HG02763 (cell line): ENCODE measurements at regions not wholly inside any gene's neighbourhood (a gene's known extent, or its start where the extent isn't known, plus 50 kb on each side); places are given as distances from the start of the nearest gene placed in this dataset.
"Not testable (repeated sequence)": the region's sequence is repeated elsewhere in the genome, so short reads cannot be mapped to it uniquely, and the experiment has no call there.

Experiments used
- ATAC-seq: cut with Tn5 transposase; IDR thresholded peaks from one replicate; pipeline ENCODE4 v1.9.1; 2021; ENCODE audit warnings: mild to moderate bottlenecking, moderate library complexity; ENCODE audit not compliant: unreplicated experiment

- ATAC-seq, result no peak
These were observed 544.1 kb upstream of the CDH7 start for GRCh38 chr18:65206551-65207260.

DNA sequence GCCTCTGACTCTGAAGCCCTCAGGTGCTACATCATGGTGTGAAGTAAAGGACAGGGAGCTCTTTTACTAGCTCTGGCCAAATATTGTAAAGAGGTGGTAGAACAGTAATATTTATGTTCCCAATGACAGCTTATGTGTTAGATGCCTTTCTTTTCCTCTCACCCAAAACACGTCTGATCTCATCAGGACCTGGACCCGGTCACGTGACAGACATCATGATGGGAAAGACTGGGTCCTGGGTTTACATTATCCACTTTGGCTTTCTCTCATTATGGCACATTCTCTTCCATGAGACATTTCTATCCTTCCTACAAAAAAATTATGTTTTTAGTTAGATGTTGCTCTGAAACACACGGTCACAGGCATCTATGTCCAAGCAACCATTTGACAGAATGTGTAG is 548.7 kb upstream of the CDH7 start:
- ATAC-seq, result no peak

GRCh38 chr18:65175681-65176080 is 575.1 kb upstream of the CDH7 start:
- no peak for ATAC-seq

DNA sequence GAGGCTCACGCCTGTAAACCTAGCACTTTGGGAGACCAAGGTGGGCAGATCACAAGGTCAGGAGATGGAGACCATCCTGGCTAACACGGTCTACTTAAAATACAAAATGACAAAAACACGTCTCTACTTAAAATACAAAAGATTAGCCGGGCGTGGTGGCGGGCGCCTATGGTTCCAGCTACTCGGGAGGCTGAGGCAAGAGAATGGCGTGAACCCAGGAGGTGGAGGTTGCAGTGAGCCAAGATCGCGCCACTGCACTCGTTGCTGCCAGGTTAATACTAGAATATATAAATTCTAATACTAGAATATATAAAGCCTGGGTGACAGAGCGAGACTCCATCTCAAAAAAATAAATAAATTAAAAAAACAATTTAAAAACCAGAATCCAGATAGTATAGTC is 588.7 kb upstream of the CDH7 start:
- not testable (repeated sequence) for ATAC-seq

- ATAC-seq, result no peak
These were observed 604.3 kb upstream of the CDH7 start for GRCh38 chr18:65146482-65147021.

DNA sequence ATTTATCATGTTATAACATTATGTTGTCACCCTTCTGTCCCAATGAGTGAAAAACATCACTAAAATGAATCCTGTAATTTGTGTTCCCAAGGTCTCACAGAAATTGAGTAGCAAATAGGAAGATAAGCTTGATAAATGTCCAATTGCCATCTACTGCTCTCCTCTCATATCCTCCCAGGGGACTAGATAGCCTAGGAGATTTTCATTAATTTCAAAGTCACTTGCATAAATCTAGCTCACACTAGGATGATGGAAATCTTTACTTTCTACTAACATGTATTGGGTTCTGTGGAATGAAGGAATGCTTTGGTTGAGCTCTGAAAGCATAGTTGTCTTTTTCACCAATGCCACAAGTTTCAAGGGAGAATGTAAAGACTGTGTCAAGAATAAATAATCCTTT is 605.5 kb upstream of the CDH7 start:
- ATAC-seq, result no peak

- no peak for ATAC-seq
These were observed 617.2 kb upstream of the CDH7 start for GRCh38 chr18:65133610-65134009.

- ATAC-seq, result no peak
These were observed 626.2 kb upstream of the CDH7 start for GRCh38 chr18:65124633-65125032.

- no peak for ATAC-seq
These were observed 646.9 kb upstream of the CDH7 start for GRCh38 chr18:65103864-65104263.

GRCh38 chr18:65093346-65093745 is 657.5 kb upstream of the CDH7 start:
- ATAC-seq, result no peak

- ATAC-seq, result no peak
These were observed 659.0 kb upstream of the CDH7 start for GRCh38 chr18:65091744-65092329.

DNA sequence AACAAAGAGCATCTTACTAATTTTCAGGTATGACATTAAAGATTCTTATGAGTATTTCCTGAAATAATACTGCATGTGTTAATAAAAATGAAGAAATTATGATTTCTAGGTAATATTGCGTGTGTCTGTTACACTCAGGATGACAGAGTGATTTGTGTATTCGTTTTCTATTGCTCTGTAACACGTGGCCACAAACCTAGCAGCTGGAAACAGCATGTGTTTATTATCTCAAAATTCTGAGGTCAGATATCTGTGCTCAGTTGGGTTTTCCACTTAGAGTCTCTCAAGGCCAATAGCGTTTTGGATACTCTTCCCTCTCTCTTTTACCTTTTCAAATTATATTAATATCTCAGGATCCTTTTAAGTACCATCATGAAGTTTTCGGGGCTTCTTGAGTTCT is 667.9 kb upstream of the CDH7 start:
- ATAC-seq, result no peak

- no peak for ATAC-seq
These were observed 669.0 kb upstream of the CDH7 start for GRCh38 chr18:65081786-65082185.

DNA sequence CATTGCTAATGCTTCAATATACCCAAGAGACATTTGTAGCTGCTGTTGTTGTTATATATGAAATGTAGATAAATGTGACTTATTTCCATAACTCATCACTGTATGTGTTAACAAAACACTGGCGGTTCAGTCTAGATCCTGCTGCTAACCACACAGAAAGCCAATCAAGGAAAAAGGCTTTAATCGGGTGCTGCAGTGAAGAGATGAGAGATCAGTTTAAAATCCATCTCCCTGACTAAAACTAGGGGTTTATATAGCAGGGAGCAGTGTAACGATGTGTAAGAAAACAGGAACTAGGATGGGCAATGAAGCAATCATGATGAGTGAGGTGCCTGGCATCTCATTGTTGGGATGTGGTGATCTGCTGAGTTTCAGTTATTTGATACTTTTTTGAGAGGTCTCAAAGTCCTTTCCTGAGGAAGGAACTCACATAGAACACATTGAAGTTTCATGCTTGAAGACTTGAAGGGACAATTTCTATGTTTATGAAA is 677.7 kb upstream of the CDH7 start:
- ATAC-seq, result no peak

GRCh38 chr18:65057439-65058083 is 693.3 kb upstream of the CDH7 start:
- ATAC-seq, result no peak

- ATAC-seq, result no peak
These were observed 694.2 kb upstream of the CDH7 start for GRCh38 chr18:65056575-65056974.

DNA sequence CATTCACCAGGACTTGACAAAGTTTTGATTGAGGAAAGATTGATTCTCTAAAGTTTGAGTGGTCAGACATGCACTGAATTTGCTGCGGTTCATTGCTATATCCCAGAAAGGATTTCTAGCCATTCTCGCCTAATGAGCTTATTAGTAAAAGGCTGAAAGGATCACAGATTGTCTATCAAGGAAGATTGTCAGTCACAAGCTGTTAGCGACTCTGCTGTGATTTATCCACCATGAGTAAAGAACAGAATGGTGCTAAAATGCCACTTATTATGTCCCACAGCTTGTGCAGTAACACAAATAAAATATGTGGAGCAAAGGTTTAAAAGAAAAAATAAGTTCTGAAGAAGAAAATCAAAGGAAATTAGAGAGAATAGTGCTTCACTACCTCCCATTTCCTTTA is 701.2 kb upstream of the CDH7 start:
- no peak for ATAC-seq

DNA sequence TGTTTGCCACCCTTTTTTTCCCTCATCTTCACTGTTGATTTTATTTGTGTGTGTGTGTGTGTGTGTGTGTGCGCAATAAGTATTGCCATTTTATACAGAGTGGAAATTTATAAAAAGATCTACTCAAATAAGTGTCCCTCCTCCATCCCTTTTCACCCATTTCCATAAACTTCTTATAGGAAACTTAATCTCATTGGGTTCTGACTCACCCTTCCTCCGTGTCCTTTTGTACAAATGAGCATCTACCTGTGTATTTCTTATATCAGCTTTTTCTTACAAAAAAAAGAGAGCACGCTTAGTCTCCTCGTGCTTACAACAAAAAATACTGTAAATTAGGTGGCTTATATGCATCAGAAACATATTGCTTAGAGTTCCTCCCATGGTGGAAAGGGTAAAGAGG is 711.2 kb upstream of the CDH7 start:
- ATAC-seq, result no peak

DNA sequence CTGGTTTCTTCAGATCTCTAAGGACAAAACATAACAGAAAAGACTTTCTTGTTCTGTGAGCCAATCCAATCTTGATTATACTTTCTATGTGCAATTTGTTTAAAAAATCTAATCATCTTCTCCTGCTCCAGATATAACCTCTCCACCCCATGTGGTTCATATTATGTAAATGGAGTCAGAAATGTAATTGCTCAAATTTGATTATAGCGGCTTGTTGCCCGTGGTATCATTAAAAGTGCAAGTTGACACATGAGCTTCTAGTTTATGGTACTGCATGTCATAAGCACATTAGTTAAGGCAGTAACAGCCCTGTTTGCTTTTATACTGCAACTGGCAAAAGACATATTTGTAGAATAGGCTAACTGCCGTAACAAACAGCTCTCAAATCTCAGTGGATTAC is 715.1 kb upstream of the CDH7 start:
- ATAC-seq, result no peak

DNA sequence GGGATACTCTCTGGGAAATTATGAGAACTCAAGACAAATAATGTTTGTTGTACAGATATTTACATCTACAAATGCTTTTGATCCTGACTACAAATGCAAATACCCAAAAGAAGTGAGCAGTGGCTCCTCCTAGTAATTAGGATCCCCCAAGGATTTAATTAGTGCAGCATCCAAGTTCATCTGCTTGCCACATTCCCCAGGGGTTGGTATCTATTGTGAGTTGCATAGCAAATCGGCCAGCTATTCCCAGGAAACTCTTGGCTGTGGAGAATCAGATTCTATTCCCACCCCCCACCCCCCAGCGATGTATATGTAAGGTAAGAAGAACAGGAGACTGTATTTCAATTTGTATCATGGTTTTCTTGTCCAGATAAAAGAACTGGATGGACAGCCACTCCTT is 725.1 kb upstream of the CDH7 start:
- no peak for ATAC-seq

- ATAC-seq, result no peak
These were observed 729.8 kb upstream of the CDH7 start for GRCh38 chr18:65021021-65021420.

GRCh38 chr18:65018184-65018583 is 732.6 kb upstream of the CDH7 start:
- no peak for ATAC-seq
